ENCODE measurements at regions not wholly inside any gene's neighbourhood (a gene's known extent, or its start where the extent isn't known, plus 50 kb on each side); places are given as distances from the start of the nearest gene placed in this dataset.
A peak's percentile ranks its signal among the peaks of the same experiment; 100 is the strongest.

DNA sequence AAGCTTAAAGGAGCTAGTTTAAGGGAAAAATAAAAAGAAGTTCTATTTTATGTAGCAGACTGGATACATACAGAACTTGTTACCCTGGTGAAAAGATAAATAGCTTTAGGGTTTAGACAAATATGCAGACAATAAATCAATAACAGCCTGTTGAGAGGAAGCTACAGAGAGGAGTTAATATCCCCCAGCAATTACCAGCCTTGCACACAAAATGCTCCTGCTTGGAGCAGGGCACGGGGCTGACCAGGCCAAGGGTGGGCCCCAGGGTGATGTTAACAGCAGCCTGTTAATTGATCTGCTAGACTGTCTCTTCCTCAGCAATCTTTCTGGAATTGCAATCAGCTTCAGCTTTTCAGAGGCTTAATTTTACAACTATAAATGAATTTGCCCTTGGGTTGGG is 125.1 kb upstream of the SOX4 start:
- DNase-seq (ENCODE audit: low read depth), result no peak

DNA sequence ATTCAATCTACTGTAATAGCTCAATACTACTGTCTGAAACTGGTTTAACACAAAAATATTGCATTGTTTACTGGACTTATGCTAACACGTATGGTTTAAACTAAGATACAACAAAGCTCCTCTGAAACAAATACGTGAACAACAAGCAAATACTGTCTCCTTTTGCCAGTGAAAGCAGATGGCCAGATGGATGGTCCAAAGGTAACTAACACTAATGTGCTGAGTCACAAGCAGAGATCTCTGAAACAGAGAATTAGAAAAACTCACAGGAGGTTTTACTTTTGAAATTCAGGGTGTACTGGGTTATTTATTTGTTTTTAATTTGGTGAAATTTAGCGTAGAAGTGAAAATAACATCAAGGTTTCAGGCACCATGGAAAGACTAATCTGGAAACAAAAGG is 124.3 kb upstream of the SOX4 start:
- no peak for DNase-seq (ENCODE audit: low read depth)

DNA sequence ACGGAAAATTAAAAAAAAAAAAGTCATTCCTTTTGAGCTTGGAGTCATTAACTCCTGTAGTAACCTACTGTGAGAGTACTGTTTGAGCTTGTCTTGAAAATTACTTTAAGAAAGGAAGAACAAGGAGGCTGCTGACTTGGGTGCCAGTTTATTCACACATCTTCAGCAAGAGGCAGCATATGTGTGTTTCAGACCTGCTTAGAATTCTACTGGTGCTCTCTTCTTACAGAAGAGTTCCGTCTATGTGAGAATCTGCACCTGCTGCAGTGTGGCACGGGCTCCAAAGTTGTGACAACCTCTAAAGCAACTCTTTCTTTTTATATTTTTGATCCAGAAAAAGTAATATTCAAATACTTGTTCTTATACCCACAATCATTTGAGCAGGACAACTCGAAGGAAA is 117.4 kb upstream of the SOX4 start:
- DNase-seq (ENCODE audit: low read depth), result no peak

DNA sequence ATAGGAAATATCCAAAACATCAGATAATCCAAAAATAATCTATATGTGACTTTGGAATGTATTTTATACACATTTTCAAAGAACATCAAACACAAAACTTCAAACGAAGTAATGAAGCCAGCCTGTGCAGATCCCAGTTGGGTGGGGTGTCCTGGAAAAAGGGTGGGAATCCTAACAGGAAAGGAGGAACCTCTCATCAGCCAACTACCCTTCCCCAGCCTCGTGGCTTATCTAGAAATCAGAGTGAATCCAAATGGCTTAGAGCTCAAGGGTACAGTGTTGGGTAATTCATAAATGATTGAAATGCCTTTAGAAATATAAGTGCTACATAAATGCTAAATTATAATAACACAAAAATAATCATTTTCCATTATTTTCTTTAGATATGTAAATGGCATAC is 115.1 kb upstream of the SOX4 start:
- DNase-seq (ENCODE audit: low read depth), result no peak

DNA sequence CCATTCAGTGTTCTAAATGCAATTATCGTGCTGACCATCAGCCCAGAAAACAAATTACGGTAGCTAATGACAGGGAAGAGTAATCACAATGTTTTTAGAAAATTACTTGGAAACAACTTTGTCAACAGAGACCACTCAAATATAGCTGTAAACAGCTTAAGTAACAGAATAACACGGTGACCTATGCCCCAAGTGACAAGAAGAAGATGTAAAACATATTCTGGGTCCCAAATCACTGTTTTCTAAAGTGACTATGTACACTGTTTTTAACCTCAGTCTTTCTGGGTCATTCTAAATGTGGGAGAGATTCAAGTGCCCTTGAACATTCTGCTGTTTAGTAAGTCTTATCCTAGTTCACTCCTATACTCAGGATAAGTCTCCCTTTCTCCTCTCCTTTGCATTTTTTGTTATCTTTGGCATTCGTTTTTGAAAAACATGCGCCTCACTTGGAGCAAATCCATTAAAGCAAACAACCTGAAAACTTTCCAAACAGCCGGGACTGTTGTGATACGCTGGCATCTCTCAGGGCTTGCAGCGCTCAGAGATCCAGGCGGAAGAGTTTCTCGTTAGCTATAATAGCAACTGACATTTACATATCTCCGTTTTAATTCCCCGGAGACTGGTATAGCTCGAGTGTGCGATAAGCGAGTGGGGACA is 114.5 kb upstream of the SOX4 start:
- peak; percentile 15 for DNase-seq (ENCODE audit: low read depth)

DNA sequence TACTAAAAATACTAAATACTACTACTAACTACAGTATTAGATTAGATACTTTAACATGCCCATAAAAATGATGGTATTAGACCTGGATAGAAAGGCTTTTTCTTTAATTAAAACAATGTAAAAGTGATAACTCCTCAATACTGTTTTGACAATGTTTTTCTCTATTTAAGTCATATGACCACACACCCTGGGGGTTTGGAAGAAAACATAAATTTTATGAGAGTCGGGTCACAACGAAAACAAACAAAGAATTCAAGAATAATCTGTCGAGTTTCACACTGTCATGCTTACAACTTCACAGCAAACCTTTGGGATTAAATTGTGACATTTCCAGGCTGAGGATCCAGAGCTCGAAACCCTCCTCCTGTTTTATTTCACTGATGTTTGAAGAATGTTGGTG is 107.4 kb upstream of the SOX4 start:
- DNase-seq (ENCODE audit: low read depth), result no peak

DNA sequence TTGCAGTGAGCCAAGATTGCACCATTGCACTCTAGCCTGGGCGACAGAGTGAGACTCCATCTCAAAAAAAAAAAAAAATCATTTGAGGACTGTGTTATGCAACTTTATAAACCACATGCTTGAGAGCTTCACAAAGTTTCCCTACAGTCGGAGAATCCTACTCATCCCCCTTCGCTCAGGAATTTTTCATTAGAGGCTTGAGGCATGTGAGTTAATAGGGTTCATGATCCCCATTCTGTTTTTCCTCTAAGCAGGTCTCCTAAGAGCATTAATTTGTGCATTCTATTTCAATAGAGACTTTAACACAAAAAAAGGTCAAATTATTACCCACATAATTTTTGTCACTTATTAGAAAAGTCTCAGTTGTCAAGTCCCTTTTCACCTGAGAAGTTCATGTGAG is 103.7 kb upstream of the SOX4 start:
- DNase-seq (ENCODE audit: low read depth), result no peak

DNA sequence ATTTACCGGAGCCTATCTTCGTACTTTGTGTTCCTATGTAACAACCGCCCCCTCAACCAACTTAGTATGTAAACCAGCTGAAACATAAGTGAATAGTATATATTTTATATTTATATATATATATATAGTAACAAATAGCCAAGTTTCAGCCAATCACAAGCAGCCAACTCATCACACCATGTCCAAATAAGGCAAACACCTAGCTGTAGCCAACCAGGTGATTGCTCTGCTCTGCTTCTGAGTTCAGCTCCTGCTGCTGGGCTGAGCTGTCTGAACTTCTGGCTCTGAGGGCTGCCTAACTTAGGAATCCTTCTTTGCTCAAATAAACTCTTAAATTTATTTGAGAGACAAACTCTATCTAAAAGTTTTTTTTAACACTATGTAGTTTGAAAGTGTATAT is 101.6 kb upstream of the SOX4 start:
- no peak for DNase-seq (ENCODE audit: low read depth)

DNA sequence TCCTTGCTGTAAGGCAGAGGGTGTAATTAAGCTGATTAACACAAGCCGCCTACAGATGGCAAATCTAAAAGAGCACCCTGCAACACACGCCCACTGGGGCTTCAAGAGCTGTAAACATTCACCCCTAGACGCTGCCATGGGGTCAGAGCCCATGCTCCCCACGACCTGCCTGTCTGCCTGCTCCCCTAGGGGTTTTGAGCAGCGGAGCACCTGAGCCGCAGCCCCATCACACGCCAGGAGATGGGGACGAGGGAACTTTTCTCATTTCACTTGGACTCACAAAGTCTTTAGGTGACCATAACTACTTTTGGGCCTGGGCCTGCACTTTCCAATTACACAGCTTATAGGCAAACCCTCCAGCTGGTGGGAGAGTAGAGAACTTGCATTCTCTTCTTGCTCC is 99.0 kb upstream of the SOX4 start:
- DNase-seq (ENCODE audit: low read depth), result no peak

DNA sequence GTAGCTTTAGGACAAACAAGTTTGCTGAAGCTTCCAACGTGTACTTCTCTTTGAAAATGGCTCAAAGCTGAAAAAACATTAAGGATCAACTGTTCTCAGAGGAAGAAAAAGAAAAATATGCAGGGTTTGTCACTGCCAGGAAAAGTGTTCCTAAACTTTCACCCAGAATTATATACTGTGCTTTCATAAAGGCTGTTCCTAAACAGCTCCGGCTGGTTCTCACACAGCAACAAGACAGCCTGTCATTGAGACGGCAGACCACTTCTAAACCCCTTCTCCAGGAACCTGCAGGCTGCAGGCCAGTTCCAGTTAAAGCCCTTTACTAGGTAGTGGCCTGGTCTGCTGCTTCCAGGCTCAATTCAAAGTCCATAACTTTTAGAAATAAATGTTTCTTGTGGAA is 97.4 kb upstream of the SOX4 start:
- no peak for DNase-seq (ENCODE audit: low read depth)

DNA sequence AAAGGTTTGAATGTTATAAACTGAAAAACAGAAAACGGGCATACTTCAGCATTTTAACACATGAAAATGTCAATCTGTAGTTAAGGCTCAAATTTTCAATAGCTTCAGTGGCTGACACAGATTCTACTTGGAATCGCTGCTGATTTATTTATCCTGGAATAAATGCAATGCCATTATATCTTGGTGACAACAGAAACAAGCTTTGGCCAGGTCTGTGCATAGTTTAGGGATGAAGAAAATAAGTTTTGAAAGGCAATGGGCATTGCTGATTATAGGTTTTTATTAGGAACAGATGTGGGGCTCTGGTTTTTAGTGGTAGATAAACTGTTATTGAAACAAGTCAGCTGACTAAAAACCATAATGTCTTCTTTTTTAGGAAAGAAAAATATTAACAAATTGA is 96.8 kb upstream of the SOX4 start:
- no peak for DNase-seq (ENCODE audit: low read depth)

DNA sequence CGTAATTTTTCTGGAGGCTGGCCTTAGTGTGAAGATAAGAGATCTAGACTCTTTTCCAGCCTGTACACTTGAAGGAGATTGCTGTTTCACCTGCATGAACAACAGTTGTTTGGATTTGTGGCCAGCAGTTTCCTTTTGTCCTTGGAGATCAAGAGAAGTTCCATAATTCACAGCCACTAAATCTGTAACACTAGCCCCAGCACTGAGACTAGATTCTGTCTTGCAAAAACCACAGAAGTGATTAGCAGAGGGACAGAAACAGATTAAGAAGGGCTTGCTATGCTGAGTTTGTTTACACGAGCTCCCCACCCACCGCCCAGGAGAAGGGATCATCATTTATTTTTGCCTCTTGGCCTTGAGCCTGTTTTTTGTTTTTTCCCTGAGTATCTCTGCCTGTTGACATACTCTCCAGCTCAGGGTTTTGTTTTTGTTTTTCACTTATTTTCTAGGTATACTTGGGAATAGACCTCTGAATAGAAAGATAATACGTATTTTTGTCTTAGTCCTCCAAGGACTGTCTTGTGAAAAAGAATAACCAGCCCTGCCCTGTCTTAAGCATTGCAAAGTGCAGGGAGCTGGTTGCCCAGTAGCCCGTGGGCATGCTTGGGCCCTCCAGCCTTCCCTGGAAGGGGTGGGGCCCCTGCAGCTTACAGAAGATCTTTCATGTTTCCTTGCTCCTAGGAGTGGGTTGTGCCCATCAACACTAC is 93.1 kb upstream of the SOX4 start:
- no peak for DNase-seq (ENCODE audit: low read depth)

DNA sequence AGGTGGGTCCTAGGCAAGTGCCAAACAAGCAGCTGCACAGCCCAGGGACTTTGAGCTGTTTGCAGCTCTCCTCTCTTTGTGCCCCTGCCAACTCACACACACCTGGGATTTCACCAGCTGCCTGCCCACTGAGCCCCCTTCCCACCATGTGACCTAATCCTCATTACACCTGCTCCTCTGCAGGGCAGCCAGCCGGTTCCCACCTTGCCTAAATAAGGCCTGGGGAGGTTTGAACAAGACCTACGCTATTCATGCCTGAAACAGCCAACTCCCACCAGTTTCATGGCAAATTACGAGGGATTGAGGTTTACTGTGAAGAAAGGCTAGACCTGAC is 92.6 kb upstream of the SOX4 start:
- DNase-seq (ENCODE audit: low read depth), result no peak

DNA sequence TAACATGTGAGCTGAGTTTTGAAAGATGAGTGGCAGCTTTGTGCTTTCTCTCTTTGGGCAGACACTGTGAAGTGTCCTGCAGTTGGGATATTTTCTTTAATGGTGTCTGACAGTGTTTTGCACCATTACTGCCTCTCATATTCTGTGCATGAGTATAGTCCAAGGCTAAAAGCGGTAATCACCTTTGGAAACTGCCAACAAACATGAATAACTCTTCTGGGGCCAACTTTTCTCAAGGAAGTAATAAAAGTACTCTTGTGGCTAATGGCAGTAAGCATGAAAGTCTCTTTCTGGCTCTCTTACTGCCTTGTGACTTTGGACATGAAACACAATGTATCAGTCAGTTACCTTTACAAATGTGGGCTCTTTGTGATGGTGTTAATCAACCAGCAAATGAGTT is 91.7 kb upstream of the SOX4 start:
- no peak for DNase-seq (ENCODE audit: low read depth)

DNA sequence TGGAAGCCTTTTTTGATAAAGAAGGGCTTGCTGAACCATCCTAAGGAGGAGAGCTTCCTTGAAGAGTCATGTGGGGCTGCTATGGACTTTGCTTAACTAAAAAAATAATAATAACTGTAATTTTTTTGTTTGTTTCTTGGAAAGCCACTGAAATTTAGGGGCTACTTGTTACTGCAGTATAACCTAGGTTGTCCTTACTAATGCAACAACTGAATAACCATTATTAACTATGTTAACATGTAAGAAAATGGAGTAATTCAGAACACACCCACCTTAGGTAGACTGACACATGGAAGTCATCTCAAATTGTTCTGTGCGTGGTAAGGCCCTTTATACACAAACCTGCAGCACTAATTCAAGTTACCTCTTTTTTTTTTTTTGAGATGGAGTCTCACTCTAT is 90.9 kb upstream of the SOX4 start:
- no peak for DNase-seq (ENCODE audit: low read depth)

DNA sequence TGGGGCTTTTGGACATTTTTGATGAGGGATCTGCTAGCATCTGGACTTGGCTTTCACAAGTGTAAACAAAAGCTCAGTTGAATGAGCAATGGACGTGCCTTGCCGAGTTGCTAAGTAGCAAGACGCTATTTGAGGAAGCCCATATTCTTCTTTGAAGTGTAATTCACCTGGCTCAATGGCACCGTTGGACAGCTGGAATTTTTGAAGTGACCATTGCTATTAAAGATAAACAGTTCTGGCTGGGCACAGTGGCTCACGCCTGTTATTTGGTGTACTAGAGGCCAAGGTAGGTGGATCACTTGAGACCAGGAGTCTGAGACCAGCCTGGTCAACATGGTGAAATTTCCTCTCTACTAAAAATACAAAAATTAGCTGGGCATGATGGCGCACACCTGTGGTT is 88.8 kb upstream of the SOX4 start:
- no peak for DNase-seq (ENCODE audit: low read depth)

DNA sequence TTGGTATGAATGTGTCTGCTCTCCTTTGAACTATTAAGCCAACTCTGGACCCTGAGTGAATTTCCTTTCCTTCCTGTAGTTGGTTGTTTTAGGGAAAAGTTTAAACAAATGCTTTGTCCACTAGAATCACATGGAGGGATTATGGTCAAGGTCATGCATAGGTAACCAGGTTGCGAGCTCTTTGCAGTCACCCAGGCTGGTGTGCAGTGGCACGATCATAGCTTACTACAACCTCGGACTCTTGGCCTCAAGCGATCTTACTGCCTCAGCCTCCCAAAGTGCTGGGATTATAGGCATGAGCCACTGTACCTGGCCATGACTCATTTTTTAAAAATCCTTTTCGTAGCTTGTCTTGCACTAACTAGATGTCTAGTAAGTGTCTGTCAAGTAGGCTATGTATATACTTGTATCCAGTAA is 88.0 kb upstream of the SOX4 start:
- no peak for DNase-seq (ENCODE audit: low read depth)

DNA sequence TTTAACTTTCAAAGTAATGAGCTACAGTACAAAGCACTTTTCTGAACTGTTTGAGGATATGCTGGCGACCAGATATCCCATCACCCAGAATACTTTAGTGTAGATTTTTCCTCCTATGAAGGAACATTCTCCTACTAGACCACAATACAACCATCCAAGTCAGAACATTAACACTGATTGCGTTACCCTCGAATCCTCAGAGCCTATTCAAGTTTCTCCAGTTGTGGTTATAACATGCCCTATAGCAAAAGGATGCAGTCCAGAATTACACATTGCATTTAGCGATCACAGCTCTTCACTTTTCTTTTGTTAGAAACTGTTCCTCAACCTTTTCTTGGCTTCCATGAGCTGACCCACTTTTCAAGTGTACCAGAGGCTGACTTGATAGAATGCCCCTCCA is 87.4 kb upstream of the SOX4 start:
- no peak for DNase-seq (ENCODE audit: low read depth)

DNA sequence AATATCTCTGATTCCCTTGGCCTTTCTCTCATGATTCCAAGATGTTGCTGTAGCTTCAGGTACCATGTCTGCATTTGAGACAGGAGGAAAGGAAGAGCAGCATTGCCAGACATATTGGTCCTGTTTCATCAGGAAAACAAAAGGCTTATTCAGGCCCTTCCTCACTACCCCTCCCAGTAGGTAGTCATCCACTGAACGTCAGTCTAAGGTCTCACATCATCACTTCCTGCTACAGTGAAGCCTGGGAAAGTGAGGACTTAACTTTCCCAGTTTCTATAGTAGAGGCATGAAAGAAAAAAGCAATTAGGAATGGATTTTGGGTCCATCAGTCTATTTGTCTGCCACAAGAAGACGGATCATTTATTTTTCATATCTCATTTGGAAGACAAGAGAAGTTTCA is 85.7 kb upstream of the SOX4 start:
- peak; percentile 16 for DNase-seq (ENCODE audit: low read depth)

DNA sequence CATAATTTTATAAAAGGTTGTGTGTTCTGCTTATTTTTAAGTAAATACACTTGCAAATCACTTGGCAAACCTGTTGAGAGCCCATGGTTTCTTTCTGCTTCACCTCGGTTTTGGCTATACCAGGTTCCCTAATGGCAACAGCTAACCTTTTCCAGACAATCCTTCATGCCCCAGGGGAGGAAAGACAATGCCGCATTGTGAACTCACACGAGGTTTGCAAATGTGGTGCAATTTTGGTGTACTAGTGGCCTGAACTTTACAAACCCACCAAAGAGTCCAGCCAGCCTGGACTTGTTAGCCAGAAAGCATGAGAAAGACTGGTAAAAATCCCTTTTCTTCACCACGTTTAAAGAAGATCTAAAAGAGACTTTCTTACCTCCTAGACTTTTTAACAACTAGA is 84.8 kb upstream of the SOX4 start:
- DNase-seq (ENCODE audit: low read depth), result peak; percentile 9

DNA sequence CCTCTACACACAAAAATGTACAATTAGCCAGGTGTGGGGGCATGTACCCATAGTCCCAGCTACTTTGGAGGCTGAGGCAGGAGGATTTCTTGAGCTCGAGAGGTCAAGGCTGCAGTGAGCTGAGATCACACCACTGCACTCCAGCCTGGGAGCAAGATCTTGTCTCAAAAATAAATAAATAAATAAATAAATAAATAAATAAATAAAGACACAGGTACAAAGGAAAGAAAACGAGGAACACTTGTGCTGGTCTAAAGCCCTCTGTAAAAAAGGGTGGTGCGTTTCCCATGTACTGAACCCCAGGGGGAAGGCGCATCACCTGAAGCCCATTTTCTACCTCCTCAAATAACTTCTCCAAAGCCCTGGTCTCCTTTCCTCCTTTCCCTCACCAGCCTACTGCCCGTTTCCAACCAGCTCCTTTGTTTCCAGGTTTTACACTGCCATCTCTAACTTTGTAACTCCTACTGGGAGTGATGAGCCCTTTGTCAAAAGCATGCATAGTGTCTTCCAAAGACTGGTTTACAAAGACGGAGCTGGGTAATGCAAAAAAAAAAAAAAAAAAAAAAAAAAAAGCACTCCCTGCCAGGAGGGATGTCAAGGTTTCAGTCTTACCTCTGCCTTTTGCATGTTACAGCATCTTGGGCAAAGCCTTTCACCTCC is 81.5 kb upstream of the SOX4 start:
- DNase-seq (ENCODE audit: low read depth), result no peak

DNA sequence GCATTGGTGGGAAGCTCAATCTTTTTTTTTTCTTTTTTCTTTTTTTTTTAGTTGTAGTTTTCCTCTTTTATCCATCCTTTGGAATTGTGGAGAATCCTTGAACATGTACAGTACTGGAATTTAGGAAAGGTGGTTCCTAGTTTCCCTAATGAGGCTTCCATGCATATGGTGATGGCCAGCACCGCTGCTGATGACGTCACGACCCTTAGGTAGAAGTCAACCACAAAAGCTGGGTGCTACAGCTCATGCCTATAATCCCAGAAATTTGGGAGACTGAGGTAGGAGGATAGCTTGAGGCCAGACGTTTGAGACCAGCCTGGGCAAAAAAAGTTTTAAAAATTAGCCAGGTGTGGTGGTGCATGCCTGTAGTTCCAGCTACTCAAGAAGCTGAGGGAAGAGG is 79.3 kb upstream of the SOX4 start:
- DNase-seq (ENCODE audit: low read depth), result no peak

DNA sequence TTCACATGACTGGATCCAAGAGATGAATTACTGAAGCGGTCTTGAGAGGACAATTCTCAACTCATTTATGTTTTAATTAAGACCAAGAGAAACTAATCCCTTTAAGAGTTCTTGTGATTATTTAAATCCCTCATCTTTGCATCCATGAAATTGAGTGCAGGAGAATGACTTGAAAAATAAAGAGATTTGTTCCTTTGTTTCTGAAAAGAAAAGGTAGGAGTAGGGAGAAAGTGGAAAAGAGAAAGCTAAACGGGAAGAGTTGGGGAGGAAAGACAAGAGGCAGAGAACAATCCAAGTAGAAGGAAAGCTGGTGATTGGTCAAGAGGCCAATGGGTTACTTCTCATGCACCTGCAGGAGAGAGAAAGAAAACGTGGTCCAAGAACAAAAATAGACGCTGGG is 75.2 kb upstream of the SOX4 start:
- no peak for DNase-seq (ENCODE audit: low read depth)

DNA sequence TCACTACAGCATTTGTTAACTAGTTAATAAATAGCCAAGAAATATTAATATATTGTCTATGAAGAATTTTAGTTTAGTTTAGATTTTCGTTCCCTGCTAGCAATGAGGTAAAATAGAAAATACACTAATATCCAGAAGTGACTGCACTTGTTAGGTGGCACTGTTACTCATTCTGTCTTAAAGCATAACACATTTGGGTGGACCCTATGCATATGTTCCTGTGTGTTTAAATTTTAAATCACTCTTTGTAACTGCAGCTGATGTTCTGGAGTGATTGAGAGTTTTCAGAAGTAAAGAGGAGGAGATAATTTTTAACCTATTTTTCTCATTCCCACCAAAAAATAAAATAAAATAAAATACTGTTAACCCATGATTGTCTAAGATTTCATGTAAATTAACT is 73.9 kb upstream of the SOX4 start:
- DNase-seq (ENCODE audit: low read depth), result no peak
